Jurkat, Clone E6-1 (cell line): ENCODE measurements at regions not wholly inside any gene's neighbourhood (a gene's known extent, or its start where the extent isn't known, plus 50 kb on each side); places are given as distances from the start of the nearest gene placed in this dataset.
"Not testable (repeated sequence)": the region's sequence is repeated elsewhere in the genome, so short reads cannot be mapped to it uniquely, and the experiment has no call there.

Experiments
- DNase-seq: peaks from one replicate; pipeline ENCODE4 v3.0.0-alpha.2; 2011; ENCODE audit warnings: low read depth, low spot score
- H3K4me3 ChIP-seq: 2 replicates; pipeline ENCODE4 v1.5.1; 2011; ENCODE audit warnings: mild to moderate bottlenecking, low read length, control low read depth, moderate library complexity

GRCh38 chr5:113713051-113713450, 199.6 kb downstream of the YTHDC2 start:
- no peak overlapping the region for H3K4me3 ChIP-seq
- no peak for DNase-seq

DNA sequence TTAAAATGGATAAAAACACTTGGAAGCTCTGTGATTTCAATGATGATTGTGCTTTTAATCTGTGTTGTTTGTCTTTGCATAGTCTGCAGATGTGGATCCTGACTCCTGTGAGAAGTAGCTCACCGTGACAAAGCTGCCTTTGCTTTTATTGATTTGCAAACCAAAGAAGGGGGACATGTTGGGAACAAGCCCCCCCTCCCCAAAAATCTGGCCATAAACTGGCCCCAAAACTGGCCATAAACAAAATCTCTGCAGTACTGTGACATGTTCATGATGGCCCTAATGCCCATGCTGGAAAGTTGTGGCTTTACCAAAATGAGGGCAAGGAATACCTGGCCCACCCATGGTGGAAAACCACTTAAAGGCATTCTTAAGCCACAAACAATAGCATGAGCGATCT, 202.4 kb downstream of the YTHDC2 start:
- not testable (repeated sequence) for DNase-seq, H3K4me3 ChIP-seq

- no peak for DNase-seq
- no peak overlapping the region for H3K4me3 ChIP-seq
These were observed 206.1 kb downstream of the YTHDC2 start for GRCh38 chr5:113719549-113719948.

DNA sequence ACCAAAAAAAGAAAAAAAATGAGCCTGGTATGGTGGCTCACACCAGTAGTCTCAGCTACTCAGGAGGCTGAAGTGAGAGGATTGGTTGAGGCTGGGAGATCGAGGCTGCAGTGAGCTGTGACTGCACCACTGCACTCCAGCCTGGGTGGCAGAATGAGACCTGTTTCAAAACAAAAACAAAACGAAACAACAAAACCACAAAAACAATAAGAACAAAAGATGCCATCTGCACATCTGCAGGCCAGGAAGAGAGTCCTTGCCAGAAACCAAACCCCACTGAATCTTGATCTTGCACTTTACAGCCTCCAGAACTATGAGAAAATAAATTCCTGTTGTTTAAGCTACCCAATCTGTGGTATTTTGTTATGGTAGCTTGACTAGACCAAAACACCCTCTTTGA, 207.7 kb downstream of the YTHDC2 start:
- H3K4me3 ChIP-seq: no peak overlapping the region
- no peak for DNase-seq

DNA sequence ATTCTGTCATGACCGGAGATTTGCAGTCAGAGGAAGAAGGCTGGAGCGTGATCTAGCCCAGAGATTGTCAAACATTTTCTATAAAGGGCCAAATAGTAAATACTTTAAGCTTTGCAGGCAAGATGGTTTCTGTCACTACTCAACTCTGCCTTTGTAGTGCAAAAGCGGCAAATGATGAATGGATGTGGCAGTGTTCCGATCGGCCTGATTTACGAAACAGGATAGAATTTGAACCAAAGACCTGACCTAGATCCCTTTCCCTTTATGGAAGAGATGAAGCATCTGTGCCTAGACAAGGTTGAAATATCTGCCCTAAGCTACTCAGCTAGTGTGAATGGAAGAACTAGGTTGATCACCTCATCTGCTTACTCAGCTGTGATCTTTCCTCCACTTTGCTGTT, 209.5 kb downstream of the YTHDC2 start:
- no peak overlapping the region for H3K4me3 ChIP-seq
- no peak for DNase-seq

DNA sequence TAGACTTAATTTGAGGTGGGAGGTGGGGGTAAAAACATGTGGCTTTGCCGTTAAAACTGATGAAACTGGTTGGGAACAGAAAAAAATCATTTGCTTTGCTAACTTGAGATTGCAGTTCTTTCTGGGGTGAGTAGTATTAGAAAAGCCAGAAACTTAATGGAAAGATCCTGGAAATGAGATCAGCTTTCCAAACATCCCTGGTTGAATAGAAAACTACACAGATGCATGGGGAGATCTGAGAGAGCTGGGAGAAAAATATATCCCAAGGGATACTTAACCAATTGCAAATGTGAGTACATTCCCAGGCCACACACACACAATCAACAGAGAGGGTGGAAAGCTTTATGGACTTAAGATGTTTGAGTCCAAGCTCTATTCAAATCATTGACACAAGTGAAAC, 222.3 kb downstream of the YTHDC2 start:
- no peak for DNase-seq
- H3K4me3 ChIP-seq: no peak overlapping the region

DNA sequence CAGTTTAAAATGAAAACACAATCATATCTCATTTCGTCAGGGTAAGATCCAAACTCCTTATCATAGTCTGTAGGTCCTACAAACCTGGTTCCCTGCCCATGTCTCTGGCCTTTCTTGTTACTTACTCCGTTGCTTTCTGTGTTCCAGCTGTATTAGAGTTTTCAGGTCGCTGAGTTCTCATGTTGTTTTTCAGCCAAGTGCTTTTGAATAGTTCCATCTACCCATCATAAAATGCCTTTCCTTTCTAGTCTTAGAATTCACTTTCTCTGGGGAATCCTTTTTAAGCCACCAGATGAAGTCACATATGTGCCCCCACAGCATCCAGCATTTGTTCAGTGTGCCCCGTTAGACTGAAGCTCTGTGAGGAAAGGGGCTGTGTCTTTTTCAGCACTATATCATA, 228.7 kb downstream of the YTHDC2 start:
- DNase-seq: no peak
- no peak overlapping the region for H3K4me3 ChIP-seq

DNA sequence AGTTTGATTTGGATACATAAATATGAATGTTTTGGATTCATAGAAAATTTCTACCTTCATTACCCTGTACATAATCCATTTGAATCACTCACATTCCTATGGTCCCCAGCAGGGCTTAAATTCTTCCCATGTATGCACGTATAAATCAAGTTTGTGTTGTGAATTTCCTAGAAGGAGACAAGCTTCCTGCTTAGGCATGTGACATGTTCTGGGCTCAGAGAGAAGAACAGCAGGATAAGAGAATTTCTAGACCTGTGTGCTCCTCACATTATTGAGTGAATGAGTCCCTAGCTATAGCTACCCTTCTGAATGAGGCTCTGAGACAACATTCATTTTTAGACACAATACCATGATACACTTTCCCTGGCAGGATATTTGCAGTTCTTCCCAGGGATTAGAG, 229.1 kb downstream of the YTHDC2 start:
- H3K4me3 ChIP-seq: no peak overlapping the region
- no peak for DNase-seq

DNA sequence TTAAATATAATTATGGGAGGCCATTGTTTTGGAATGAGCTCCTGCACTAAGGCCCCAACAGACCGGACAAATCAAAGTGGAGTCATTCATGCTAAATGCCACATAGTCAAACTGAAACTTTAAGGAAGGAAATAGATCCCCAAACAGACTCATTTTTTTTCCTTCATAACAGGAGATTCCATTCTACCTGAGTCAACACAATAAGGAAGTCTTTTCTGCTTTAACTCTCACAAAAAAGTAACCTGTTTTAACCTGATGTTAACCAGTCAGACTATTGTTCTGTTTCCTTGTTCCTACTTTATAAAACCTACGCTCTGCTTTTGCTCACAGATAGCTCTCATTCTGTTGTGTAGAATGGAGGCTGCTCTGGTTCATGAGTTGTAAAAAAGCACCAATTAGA, 234.9 kb downstream of the YTHDC2 start:
- H3K4me3 ChIP-seq: no peak overlapping the region
- no peak for DNase-seq

DNA sequence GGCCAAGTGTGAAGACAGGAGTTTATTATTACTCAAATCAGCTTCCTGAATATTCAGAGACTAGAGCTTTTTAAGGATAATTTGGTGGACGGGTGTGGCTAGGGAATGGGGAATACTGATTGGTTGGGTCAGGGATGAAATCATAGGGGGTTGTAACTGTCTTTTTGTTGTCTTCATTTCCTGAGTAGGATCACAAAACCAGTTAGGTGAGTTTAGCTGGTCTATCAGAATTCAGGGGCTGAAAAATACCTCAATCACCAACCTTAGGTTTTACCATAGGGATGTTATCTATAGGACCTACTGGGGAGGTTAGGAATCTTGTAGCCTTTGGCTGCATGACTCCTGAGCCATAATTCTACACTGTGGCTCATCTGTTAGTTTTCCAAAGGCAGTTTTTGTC, 235.8 kb downstream of the YTHDC2 start:
- H3K4me3 ChIP-seq: no peak overlapping the region
- DNase-seq: no peak

GRCh38 chr5:113753182-113753581, 239.7 kb downstream of the YTHDC2 start:
- DNase-seq: not testable (repeated sequence)

GRCh38 chr5:113755516-113755915, 242.0 kb downstream of the YTHDC2 start:
- no peak overlapping the region for H3K4me3 ChIP-seq
- no peak for DNase-seq

More at GRCh38 chr5:113753182-113753581, 239.7 kb downstream of the YTHDC2 start:
- H3K4me3 ChIP-seq: not testable (repeated sequence)

- no peak for DNase-seq
- H3K4me3 ChIP-seq: no peak overlapping the region
These were observed 244.0 kb downstream of the YTHDC2 start for GRCh38 chr5:113757508-113757907.

DNA sequence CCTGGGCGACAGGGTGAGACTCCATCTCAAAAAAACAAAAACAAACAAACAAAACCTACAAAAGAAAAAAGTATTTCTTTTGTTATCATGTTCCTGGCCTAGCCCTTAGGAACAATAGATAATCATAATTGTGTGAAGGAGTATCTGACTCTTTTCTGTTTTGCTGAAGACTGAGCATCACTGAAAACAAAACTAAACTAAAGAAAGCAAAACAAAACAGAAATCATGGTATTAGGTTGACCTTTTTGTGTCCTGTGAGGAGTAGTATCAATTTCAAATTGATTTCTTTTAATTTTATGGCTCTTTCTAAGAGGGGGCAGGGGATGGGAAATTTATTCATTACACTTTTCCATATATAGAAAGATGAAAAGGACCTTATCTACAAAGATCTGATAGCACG, 246.0 kb downstream of the YTHDC2 start:
- DNase-seq: no peak
- H3K4me3 ChIP-seq: no peak overlapping the region

- no peak overlapping the region for H3K4me3 ChIP-seq
- no peak for DNase-seq
These were observed 247.0 kb downstream of the YTHDC2 start for GRCh38 chr5:113760486-113760885.

DNA sequence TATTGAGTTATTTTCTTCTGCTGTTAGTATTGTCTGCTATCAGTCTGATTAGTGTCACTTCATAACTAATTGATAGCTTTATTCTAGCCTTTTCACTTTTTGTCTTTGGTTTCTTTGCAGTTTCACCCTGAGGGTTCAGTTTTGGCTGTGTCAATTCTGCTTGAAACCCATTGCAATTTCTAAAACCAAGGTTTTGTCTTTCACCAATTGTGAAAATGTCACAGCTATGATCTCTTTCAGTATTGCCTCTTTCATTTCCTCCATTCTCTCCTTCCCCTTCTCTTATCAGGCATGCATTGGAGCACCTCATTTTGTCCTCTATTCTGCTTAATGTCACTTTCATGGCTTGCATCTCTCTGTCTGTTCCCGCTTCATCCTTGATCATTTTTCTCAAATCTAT, 248.1 kb downstream of the YTHDC2 start:
- H3K4me3 ChIP-seq: no peak overlapping the region
- DNase-seq: no peak

GRCh38 chr5:113764382-113764781, 250.9 kb downstream of the YTHDC2 start:
- no peak overlapping the region for H3K4me3 ChIP-seq
- DNase-seq: no peak

GRCh38 chr5:113766827-113767226, 253.3 kb downstream of the YTHDC2 start:
- not testable (repeated sequence) for H3K4me3 ChIP-seq, DNase-seq

GRCh38 chr5:113770648-113771047, 257.2 kb downstream of the YTHDC2 start:
- H3K4me3 ChIP-seq: no peak overlapping the region
- DNase-seq: no peak

DNA sequence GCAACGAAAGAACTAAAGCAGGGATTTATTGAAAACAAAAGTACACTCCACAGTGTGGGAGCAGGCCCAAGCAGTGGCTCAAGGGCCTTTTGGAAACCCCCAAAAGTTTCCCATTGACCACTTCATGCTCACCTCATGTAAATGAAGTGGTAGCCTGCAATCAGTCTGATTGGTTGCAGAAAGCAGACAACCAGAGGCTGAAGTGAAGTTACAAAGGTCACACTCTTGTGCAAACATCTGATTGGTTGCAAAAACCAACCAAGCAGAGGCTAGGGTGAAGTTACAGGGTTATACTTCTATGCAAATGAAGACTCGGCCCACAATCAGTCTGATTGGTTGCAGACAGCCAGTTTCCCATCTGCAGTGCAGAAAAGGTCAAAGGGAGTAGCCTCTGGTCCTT, 258.0 kb downstream of the YTHDC2 start:
- no peak overlapping the region for H3K4me3 ChIP-seq
- no peak for DNase-seq

- H3K4me3 ChIP-seq: no peak overlapping the region
- DNase-seq: no peak
These were observed 262.7 kb downstream of the YTHDC2 start for GRCh38 chr5:113776168-113776567.
